Right cardiac atrium (tissue), 5 donors: ENCODE measurements at regions not wholly inside any gene's neighbourhood (a gene's known extent, or its start where the extent isn't known, plus 50 kb on each side); places are given as distances from the start of the nearest gene placed in this dataset.

Source experiments
- ATAC-seq, 2 donors: fragments of 200-7000 bp; cut with Tn5 transposase; one replicate each; pipeline versions ENCODE4 v1.8.0 to v1.9.1; 2020; ENCODE audit warnings: moderate library complexity in 2 of 2, mild to moderate bottlenecking in 1 of 2
- DNase-seq, 3 donors: peaks; one replicate each; pipeline ENCODE4 v3.0.0-alpha.2; 2020
- H3K27ac ChIP-seq: one replicate; pipeline ENCODE4 v1.5.1; 2013; ENCODE audit warnings: mild to moderate bottlenecking, low read length, control low read depth, moderate library complexity
- H3K27me3 ChIP-seq: one replicate; pipeline ENCODE4 v1.6.1; 2013; ENCODE audit not compliant: control insufficient read depth, insufficient read depth
- H3K4me1 ChIP-seq: one replicate; pipeline ENCODE4 v1.6.1; 2013; ENCODE audit warnings: low read length; ENCODE audit not compliant: control insufficient read depth, insufficient read depth
- H3K4me3 ChIP-seq: one replicate; pipeline ENCODE4 v1.5.1; 2013; ENCODE audit warnings: low read length, control low read depth
- H3K9me3 ChIP-seq: one replicate; pipeline ENCODE4 v1.6.1; 2013; ENCODE audit warnings: low read length; ENCODE audit not compliant: control insufficient read depth
- WGBS: extraction: QIAGEN DNeasy Blood & Tissue Kit; methylation state at CpG from one replicate; pipeline ENCODE4 v1.1.7; 2013; 5-methylcytosine and 5-hydroxymethylcytosine counted together
- intact Hi-C, 4 donors: fragments of 100-400 bp; cut with DNase I; formaldehyde crosslinking; loops; one replicate each; pipeline versions ENCODE4 v1.11.0 to v1.14.0; 2022 to 2023
- donor health status: healthy with polysubstance abuse.
- donor health status: DM: no; HTN: yes; CAD: no.
- donor health status: DM: no; HTN: no; CAD: no.
- donor health status: DM: no; HTN: yes; CAD: no; lungs with severe emphysema.
- donor health status: DM: yes; HTN: yes; CAD: no.

GRCh38 chr16:47967374-47967773 lies 188.4 kb downstream of the ABCC12 start:
- Histone ChIP-seq H3K4me1 (no peaks in the 10 kb centered on the region), H3K27ac (no peak overlapping the region), H3K9me3 (no peaks in the 10 kb centered on the region), H3K27me3 (no peaks in the 10 kb centered on the region), H3K4me3 (no peak overlapping the region)
- WGBS = 35% methylated on average over 2 of the region's 2 CpGs
- no peak for ATAC-seq
- intact Hi-C loops = no loop called here
- DNase-seq = no peak

GRCh38 chr16:47966325-47966724 lies 189.5 kb downstream of the ABCC12 start:
- H3K27me3 ChIP-seq = no peaks in the 10 kb centered on the region
- H3K9me3 ChIP-seq = no peaks in the 10 kb centered on the region
- DNase-seq (no peak), ATAC-seq (no peak)
- H3K4me3 ChIP-seq = no peak overlapping the region
- WGBS = 73% methylated on average over 4 of the region's 4 CpGs
- intact Hi-C loops = no loop called here
- H3K27ac ChIP-seq = no peak overlapping the region
- no peaks in the 10 kb centered on the region for H3K4me1 ChIP-seq

GRCh38 chr16:47965439-47965838 lies 190.4 kb downstream of the ABCC12 start:
- ATAC-seq = no peak
- H3K9me3 ChIP-seq = no peaks in the 10 kb centered on the region
- DNase-seq = no peak
- H3K27me3 ChIP-seq = no peaks in the 10 kb centered on the region
- H3K4me1 ChIP-seq = no peaks in the 10 kb centered on the region
- intact Hi-C loops = no loop called here
- 28% methylated on average over 2 of the region's 2 CpGs for WGBS
- H3K27ac ChIP-seq = no peak overlapping the region
- no peak overlapping the region for H3K4me3 ChIP-seq

- intact Hi-C loops = loop anchor here in 1 of 4 donors (10.0 kb wide), 1 partner anchor 64 kb away; no protein-coding TSS in a partner anchor
- Histone ChIP-seq H3K27me3 (no peaks in the 10 kb centered on the region), H3K4me1 (no peaks in the 10 kb centered on the region), H3K9me3 (no peaks in the 10 kb centered on the region), H3K4me3 (no peak overlapping the region), H3K27ac (no peak overlapping the region)
- ATAC-seq (no peak), DNase-seq (no peak)
- 87% methylated on average over 5 of the region's 5 CpGs for WGBS
Observed at GRCh38 chr16:47958726-47959125, 197.1 kb downstream of the ABCC12 start.

- H3K9me3 ChIP-seq = no peaks in the 10 kb centered on the region
- intact Hi-C loops = loop anchor here in 1 of 4 donors (10.0 kb wide), 1 partner anchor 62 kb away; no protein-coding TSS in a partner anchor
- WGBS = 47% methylated on average over 2 of the region's 2 CpGs
- H3K4me3 ChIP-seq = no peak overlapping the region
- no peaks in the 10 kb centered on the region for H3K4me1 ChIP-seq
- ATAC-seq = no peak
- no peak overlapping the region for H3K27ac ChIP-seq
- DNase-seq = no peak
- no peaks in the 10 kb centered on the region for H3K27me3 ChIP-seq
Observed at GRCh38 chr16:47956916-47957315, 198.9 kb downstream of the ABCC12 start.

- ATAC-seq (no peak), DNase-seq (no peak)
- Histone ChIP-seq H3K4me3 (no peak overlapping the region), H3K27me3 (no peaks in the 10 kb centered on the region), H3K9me3 (no peaks in the 10 kb centered on the region), H3K27ac (no peak overlapping the region), H3K4me1 (no peaks in the 10 kb centered on the region)
- 91% methylated on average over 9 of the region's 9 CpGs for WGBS
- intact Hi-C loops = loop anchor here in 1 of 4 donors (10.0 kb wide), 1 partner anchor 55 kb away; no protein-coding TSS in a partner anchor
Observed at GRCh38 chr16:47949714-47950113, 206.1 kb downstream of the ABCC12 start.

GRCh38 chr16:47949276-47949675 lies 206.5 kb downstream of the ABCC12 start:
- ATAC-seq = no peak
- intact Hi-C loops = no loop called here
- WGBS = 81% methylated on average over 10 of the region's 10 CpGs
- Histone ChIP-seq H3K4me1 (no peaks in the 10 kb centered on the region), H3K27ac (no peak overlapping the region), H3K4me3 (no peak overlapping the region), H3K27me3 (no peaks in the 10 kb centered on the region), H3K9me3 (no peaks in the 10 kb centered on the region)
- DNase-seq = no peak

GRCh38 chr16:47947723-47948122 lies 208.1 kb downstream of the ABCC12 start:
- no peak overlapping the region for H3K27ac ChIP-seq
- ATAC-seq (no peak), DNase-seq (no peak)
- no peaks in the 10 kb centered on the region for H3K9me3 ChIP-seq
- no peaks in the 10 kb centered on the region for H3K4me1 ChIP-seq
- H3K4me3 ChIP-seq = no peak overlapping the region
- WGBS = 38% methylated on average over 3 of the region's 3 CpGs
- H3K27me3 ChIP-seq = no peaks in the 10 kb centered on the region
- intact Hi-C loops = no loop called here

GRCh38 chr16:47946092-47946491 lies 209.7 kb downstream of the ABCC12 start:
- no peaks in the 10 kb centered on the region for H3K27me3 ChIP-seq
- intact Hi-C loops = no loop called here
- no peak for ATAC-seq
- H3K4me1 ChIP-seq = no peaks in the 10 kb centered on the region
- H3K27ac ChIP-seq = no peak overlapping the region
- no peaks in the 10 kb centered on the region for H3K9me3 ChIP-seq
- DNase-seq = no peak
- no peak overlapping the region for H3K4me3 ChIP-seq
- 57% methylated on average over 13 of the region's 13 CpGs for WGBS

GRCh38 chr16:47944589-47944988 lies 211.2 kb downstream of the ABCC12 start:
- 83% methylated on average over 10 of the region's 10 CpGs for WGBS
- H3K4me3 ChIP-seq = no peak overlapping the region
- no peaks in the 10 kb centered on the region for H3K9me3 ChIP-seq
- no peaks in the 10 kb centered on the region for H3K4me1 ChIP-seq
- DNase-seq (no peak), ATAC-seq (no peak)
- H3K27me3 ChIP-seq = no peaks in the 10 kb centered on the region
- intact Hi-C loops = no loop called here
- no peak overlapping the region for H3K27ac ChIP-seq

GRCh38 chr16:47943235-47943634 lies 212.6 kb downstream of the ABCC12 start:
- DNase-seq (no peak), ATAC-seq (no peak)
- Histone ChIP-seq H3K4me1 (no peaks in the 10 kb centered on the region), H3K4me3 (no peak overlapping the region), H3K27ac (no peak overlapping the region), H3K9me3 (no peaks in the 10 kb centered on the region), H3K27me3 (no peaks in the 10 kb centered on the region)
- WGBS = 83% methylated on average over 6 of the region's 6 CpGs
- intact Hi-C loops = no loop called here

- ATAC-seq = no peak
- Histone ChIP-seq H3K27me3 (no peaks in the 10 kb centered on the region), H3K9me3 (no peaks in the 10 kb centered on the region), H3K4me3 (no peak overlapping the region), H3K4me1 (no peaks in the 10 kb centered on the region), H3K27ac (no peak overlapping the region)
- no peak for DNase-seq
- WGBS = 47% methylated on average over 1 of the region's 1 CpG
- intact Hi-C loops = no loop called here
Observed at GRCh38 chr16:47940466-47940865, 215.3 kb downstream of the ABCC12 start.
